BE2C (cell line): ENCODE measurements at regions not wholly inside any gene's neighbourhood (a gene's known extent, or its start where the extent isn't known, plus 50 kb on each side); places are given as distances from the start of the nearest gene placed in this dataset.
"Not testable (repeated sequence)": the region's sequence is repeated elsewhere in the genome, so short reads cannot be mapped to it uniquely, and the experiment has no call there.

ENCODE experiments used
- DNase-seq: peaks from one replicate; pipeline ENCODE4 v3.0.0-alpha.2; 2020
- H3K27me3 ChIP-seq: fragments of 250-450 bp; sonication (Bioruptor Pico); 2 replicates; pipeline ENCODE4 v1.5.1; 2020; ENCODE audit warnings: mild to moderate bottlenecking
- H3K36me3 ChIP-seq: fragments of 250-450 bp; sonication (Bioruptor Pico); 2 replicates; pipeline ENCODE4 v1.5.1; 2020; ENCODE audit warnings: mild to moderate bottlenecking
- H3K4me1 ChIP-seq: fragments of 250-450 bp; sonication (Bioruptor Pico); 2 replicates; pipeline ENCODE4 v1.5.1; 2020
- H3K4me3 ChIP-seq: 2 replicates; pipeline ENCODE4 v1.5.1; 2011; ENCODE audit warnings: low read depth, low read length
- H3K9me3 ChIP-seq: fragments of 250-450 bp; sonication (Bioruptor Pico); 2 replicates; pipeline ENCODE4 v1.5.1; 2020

DNA sequence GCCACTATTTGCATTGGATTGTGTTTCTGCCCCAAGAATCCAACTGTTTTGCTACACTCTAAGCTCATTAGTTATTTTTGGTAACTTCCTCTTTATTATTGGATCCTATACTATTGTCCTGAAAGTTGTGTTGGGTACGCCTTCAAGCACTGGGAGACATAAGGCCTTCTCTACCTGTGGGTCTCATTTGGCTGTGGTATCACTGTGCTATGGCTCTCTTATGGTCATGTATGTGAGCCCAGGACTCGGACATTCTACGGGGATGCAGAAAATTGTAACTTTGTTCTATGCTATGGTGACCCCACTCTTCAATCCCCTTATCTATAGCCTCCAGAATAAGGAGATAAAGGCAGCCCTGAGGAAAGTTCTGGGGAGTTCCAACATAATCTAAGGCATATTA lies 213.6 kb downstream of the POTEM start:
- not testable (repeated sequence) for H3K9me3 ChIP-seq, DNase-seq, H3K36me3 ChIP-seq, H3K4me3 ChIP-seq, H3K27me3 ChIP-seq, H3K4me1 ChIP-seq

DNA sequence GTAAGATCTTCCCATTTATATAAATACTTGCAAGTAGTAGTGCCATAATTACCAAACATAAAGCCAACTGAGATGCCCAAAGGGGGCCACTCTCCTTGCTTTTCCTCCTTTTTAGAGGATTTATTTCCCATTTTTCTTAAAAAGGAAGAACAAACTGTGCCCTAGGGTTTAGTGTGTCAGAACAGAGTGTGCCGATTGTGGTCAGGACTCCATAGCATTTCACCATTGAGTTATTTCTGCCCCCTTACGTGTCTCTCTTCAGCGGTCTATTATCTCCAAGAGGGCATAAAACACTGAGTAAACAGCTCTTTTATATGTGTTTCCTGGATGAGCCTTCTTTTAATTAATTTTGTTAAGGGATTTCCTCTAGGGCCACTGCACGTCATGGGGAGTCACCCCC lies 227.9 kb downstream of the POTEM start:
- H3K36me3 ChIP-seq, DNase-seq, H3K4me1 ChIP-seq, H3K27me3 ChIP-seq, H3K9me3 ChIP-seq, H3K4me3 ChIP-seq: not testable (repeated sequence)

DNA sequence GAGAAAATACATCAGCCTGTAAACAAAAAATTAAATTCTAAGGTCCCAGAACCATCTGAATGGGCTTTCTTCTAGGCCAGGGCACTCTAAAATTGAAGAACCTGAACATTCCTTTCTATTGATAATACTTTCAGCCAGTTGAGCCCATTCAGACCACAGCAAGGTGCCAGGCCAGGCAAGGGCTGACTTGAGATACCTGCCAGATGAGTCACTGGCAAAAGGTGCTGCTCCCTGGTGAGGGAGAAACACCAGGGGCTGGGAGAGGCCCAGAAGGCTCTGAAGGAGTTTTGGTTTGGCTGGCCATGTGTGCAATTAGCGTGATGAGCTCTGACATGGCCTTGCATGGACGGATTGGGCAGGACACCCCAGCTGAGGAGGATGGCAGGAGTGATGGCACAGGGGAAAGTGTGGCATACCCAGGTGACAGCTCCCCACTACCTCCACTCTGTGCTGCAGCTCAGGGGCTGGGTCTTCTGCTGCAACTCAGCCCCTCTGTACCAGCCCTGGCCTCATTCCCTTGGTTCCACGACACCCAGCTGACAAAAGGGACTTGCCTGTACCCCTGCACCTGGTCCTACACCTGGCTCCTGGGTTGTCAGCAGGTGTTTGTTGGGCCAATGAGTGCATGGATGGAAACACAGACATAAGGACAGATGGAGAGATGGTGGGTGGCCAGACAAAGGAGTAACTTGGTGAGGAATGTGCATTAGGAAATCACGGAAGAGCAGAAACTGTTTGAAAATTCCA lies 230.4 kb downstream of the POTEM start:
- H3K36me3 ChIP-seq, H3K9me3 ChIP-seq, H3K4me3 ChIP-seq, H3K4me1 ChIP-seq, DNase-seq, H3K27me3 ChIP-seq: not testable (repeated sequence)

DNA sequence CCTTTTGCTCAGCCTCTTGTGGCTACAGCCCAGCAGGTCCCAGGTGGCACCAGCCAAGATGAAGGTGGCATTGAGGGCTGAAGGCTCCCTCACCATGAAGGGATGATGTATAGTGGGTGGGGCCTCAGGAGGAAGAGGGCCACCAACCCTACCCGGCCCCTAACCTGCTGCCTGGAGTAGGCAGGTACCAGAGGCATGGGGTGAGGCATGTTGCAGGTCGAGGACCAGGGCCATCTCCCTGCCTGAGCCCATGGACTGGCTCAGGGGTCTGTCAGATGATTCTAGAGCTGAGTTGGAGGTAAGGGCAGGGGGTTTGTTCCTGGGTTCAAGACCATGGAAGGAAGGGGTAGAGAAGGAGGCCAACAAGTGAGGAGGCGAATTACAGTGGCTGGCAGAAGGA lies 231.1 kb downstream of the POTEM start:
- not testable (repeated sequence) for H3K27me3 ChIP-seq, DNase-seq, H3K4me3 ChIP-seq, H3K9me3 ChIP-seq, H3K4me1 ChIP-seq, H3K36me3 ChIP-seq

DNA sequence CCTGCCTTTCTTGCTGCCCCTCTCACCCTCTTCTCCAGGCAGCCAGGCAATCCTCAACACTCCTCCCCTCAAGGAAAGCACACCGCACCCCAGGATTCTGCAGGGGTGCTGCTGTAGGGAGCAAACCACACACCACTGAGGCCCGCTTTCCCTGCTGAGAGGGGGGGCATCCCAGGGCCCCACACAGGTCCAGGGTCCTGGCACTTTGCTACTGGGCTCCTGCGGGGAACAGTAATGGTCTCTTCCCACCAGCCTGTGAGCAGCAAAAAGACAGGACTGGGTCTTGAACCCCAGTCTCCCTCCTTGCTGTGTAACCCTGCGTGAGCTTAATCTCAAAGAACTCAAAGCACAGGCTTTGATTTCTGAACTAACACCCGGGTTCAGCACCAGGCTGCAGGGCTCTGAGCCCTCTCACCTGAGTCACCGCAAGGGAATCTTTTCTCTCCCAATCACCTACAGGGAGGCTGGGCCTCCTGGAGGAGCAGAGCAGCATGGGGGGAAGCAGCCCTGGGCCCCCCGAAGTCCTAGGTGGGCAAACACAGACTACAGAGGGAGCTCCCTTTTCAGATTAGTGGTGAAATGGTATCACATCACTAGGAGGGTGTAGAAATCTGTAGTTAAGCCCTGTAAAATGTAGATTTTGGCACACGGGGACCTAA lies 232.6 kb downstream of the POTEG start:
- not testable (repeated sequence) for H3K4me3 ChIP-seq, DNase-seq, H3K4me1 ChIP-seq, H3K9me3 ChIP-seq, H3K27me3 ChIP-seq, H3K36me3 ChIP-seq

DNA sequence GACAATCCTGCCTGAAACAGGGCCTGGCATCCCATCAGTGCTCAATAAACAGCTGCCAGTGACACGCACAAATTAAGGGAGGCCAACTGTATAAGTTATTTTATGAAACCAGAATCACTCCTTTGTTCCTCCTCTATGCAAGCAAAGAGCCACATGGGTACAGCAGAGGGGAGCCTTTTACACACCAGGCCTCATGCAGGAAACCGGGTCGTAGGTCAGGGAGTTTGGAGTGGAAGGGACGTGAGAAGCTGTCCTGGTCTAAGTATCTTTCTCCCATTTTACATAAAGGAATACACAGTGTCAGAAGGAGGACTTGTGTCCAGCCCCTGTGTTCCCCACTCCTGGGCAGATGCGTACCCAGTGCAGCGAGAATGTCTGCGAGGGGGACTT lies 232.1 kb downstream of the POTEG start:
- H3K27me3 ChIP-seq, H3K9me3 ChIP-seq, H3K36me3 ChIP-seq, H3K4me1 ChIP-seq, DNase-seq, H3K4me3 ChIP-seq: not testable (repeated sequence)

DNA sequence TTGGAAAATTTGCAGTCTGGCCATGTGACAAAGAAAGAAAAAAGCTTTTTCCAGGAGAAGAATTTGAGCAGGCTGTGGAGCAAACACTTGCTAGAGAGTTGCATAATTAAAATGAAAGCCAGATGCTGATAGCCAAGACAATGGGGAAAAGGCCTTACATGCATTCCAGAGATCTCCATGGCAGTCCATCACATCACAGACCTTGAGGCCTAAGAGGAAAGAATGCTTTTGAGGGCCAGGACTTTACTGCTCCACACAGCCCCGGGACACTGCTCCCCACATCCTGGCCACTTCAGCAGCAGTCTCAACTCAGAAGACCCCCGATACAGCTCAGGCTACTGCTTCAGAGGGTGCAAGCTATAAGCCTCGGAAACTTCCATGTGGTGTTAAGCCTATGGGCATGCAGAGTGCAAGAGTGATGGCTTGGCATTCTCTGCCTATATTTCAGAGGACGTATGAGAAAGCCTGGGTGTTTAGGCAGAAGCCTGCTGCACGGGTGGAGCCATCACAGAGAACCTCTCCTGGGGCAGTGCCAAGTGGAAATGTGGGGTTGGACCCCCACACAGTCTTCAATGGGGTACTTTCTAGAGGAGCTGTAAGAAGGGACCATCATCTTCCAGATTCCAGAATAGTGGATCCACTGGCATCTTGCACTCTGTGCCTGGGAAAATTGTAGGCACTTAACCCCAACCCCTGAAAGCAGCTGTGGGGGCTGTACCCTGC lies 230.7 kb downstream of the POTEG start:
- not testable (repeated sequence) for H3K27me3 ChIP-seq, H3K9me3 ChIP-seq, H3K36me3 ChIP-seq, DNase-seq, H3K4me3 ChIP-seq, H3K4me1 ChIP-seq

DNA sequence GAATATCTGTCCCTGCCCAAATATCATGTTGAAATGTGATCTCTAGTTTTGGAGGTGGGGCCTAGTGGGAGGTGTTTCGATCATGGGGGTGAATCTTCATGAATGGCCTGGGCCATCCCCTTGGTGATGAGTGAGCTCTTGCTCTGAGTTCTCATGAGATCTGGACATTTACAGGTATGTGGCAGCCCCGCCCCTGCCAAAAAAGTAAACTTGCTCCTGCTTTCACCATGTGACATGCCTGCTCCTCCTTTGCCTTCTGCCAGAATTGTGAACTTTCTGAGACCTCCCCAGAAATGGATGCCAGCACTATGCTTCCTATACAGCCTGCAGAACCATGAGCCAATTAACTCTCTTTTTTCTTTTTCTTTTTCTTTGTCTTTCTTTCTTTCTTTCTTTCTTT lies 229.3 kb downstream of the POTEG start:
- not testable (repeated sequence) for DNase-seq, H3K27me3 ChIP-seq, H3K4me3 ChIP-seq, H3K9me3 ChIP-seq, H3K4me1 ChIP-seq, H3K36me3 ChIP-seq

DNA sequence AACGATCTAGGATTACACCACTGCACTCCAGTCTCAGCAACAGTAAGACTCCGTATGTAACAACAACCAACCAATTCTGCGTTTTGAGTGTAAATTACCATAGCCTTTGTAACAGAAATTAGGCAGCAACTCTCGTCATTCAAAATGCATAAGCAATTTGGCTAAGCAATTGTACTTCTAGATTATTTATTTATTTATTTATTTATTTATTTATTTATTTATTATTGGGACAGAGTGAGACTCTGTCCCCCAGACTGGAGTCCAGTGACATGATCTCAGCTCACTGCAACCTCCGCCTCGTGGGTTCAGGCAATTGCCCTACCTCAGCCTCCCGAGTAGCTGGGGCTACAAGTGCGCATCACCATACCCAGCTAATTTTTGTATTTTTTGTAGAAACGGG lies 217.7 kb downstream of the POTEG start:
- DNase-seq, H3K36me3 ChIP-seq: not testable (repeated sequence)

DNA sequence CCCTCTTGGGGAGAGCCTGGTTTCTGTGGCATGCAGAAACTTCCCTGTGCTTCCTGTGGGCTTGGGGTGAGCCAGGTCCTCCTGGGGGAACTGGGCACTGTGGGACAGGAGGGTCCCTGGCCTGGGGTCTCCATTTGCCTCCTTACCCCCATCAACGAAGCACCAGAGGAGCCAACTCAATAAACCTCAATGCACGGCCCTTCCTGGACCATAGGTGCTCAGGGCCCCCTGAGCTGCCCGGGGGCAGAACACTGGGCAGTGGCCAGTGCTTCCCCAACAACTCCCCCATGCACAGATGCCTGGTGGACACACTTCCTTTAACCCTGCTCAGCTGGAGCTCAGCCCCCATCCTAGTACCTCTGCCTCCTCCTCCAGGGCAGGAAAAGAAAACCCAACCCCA lies 214.7 kb downstream of the POTEG start:
- not testable (repeated sequence) for H3K9me3 ChIP-seq, H3K27me3 ChIP-seq, H3K36me3 ChIP-seq, DNase-seq, H3K4me3 ChIP-seq, H3K4me1 ChIP-seq

More for the DNA sequence above, 217.7 kb downstream of the POTEG start:
- H3K4me1 ChIP-seq, H3K4me3 ChIP-seq, H3K9me3 ChIP-seq, H3K27me3 ChIP-seq: not testable (repeated sequence)

DNA sequence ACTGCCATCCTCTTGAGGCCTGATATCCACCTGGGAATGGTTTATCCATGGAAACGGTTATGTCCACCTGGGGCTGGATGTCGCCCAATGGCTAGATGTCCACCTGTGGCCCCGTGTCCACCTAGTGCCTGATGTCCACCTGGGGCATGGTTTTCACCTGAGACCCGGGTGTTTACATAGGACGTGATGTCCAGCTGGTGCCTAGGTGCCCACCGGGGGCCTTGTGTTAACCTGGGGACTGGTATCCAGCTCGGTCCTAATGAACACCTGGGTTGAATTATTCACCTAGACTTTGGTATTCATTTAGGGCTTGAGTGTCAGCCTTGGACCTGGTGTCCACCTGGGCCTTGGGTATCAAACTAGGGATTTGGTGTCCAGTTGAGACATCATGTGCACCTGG lies 202.7 kb downstream of the POTEG start:
- not testable (repeated sequence) for H3K27me3 ChIP-seq, H3K36me3 ChIP-seq, H3K4me3 ChIP-seq, H3K9me3 ChIP-seq, H3K4me1 ChIP-seq, DNase-seq

DNA sequence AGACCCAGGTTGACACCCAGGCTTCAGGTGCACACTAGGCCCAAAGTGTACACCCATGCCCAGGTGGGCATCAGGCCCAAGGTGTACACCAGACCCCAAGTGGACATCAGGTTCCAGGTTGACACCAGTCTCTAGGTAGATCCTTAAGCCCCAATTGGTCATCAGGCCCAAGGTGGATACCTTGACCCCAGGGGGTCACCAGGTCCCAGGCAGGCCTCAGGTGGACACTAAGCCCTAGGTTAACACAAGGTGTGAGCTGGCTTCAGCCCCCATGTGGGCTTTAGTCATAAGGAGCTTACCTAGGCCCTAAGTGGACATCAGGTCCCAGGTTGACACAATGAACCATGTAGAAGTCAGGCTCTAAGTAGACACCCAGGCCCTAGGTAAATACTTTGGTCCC lies 200.1 kb downstream of the POTEG start:
- not testable (repeated sequence) for H3K9me3 ChIP-seq, DNase-seq, H3K4me1 ChIP-seq

DNA sequence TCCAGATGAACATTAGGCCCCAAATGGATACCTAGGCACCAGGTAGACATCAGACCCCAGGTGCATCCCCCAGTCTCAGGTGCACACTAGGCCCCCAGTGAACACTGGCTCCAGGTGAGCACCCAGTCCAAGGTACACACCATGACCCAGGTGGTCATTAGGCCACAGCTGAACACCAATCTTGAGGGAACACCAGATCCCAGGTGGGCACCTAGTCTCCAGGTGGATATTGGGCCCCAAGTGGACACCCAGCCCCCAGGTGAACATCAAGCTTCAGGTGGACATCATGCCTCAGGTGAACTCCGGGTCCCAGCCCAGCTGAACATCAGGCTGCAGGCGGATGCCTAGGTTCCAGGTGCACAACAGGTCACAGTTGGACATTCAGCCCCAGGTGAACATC lies 196.5 kb downstream of the POTEG start:
- H3K9me3 ChIP-seq, H3K4me3 ChIP-seq, H3K27me3 ChIP-seq, DNase-seq, H3K4me1 ChIP-seq, H3K36me3 ChIP-seq: not testable (repeated sequence)

More for the DNA sequence above, 200.1 kb downstream of the POTEG start:
- not testable (repeated sequence) for H3K36me3 ChIP-seq, H3K27me3 ChIP-seq, H3K4me3 ChIP-seq

DNA sequence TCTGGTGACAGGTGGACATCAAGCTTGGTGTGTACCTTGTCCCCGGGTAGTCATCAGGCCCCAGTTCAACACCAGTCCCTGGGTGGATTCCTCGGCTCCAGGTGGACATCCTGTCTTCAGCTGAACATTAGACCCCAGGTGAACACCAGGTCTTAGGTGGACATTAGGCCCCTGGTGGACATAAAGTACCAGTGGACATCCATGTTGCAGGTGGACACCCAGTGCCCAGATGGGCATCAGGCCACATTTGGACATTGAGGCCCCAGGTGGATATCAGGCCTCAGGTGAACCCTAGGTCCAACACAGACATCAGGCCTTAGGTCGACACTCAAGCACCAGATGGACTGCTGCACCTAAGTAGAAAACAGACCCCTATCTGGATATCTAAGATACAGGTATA lies 195.6 kb downstream of the POTEG start:
- H3K27me3 ChIP-seq, H3K4me1 ChIP-seq, H3K36me3 ChIP-seq, H3K9me3 ChIP-seq, DNase-seq, H3K4me3 ChIP-seq: not testable (repeated sequence)

DNA sequence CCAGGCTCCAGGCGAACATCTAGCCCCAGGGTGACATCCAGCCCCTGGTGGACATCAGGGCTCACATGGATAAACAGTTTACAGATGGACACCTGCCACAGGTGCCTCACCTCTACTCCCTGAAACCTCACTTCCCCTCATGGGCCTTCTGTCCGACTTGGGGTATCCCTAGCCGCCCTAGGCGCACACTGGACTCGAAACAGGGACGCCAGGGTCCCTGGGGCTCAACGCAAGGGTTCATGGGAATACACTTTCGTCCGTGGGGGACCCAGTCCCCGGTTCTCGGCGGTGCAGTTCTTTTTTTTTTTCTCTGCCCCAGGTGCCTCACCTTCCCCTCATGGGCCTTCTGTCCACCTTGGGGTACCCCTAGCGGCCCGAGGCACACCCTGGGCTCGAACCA lies 194.2 kb downstream of the POTEG start:
- DNase-seq, H3K27me3 ChIP-seq, H3K9me3 ChIP-seq, H3K36me3 ChIP-seq, H3K4me3 ChIP-seq, H3K4me1 ChIP-seq: not testable (repeated sequence)

DNA sequence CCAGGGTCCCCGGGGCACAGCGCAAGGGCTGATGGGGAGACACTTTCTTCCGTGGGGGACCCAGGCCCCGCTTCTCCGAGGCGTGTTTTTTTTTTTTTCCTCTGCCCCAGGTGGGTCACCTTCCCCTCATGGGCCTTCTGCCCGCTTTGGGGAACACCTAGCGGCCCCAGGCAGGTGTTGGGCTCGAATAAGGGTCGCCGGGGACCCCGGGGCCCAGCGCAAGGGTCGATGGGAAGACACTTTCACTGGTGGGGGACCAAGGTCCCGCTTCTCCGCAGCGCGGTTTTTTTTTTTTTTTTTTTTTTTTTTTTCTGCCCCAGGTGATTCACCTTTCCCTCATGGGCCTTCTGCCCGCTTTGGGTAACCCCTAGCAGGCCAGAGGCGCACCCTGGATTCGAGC lies 193.8 kb downstream of the POTEG start:
- not testable (repeated sequence) for H3K4me1 ChIP-seq, DNase-seq, H3K36me3 ChIP-seq, H3K4me3 ChIP-seq, H3K27me3 ChIP-seq, H3K9me3 ChIP-seq
